Liver (tissue), 3 donors: ENCODE measurements at regions not wholly inside any gene's neighbourhood (a gene's known extent, or its start where the extent isn't known, plus 50 kb on each side); places are given as distances from the start of the nearest gene placed in this dataset.

Experiments used
- JUND ChIP-seq, 2 donors: IDR thresholded peaks; 2 replicates each; pipeline ENCODE4 v1.6.1; 2016; ENCODE audit warnings: antibody characterized with exemption in 2 of 2
- RAD21 ChIP-seq, 2 donors: IDR thresholded peaks; 2 replicates each; pipeline ENCODE4 v1.6.1; 2016; ENCODE audit warnings: antibody characterized with exemption in 2 of 2, mild to moderate bottlenecking in 2 of 2
- TAF1 ChIP-seq: conservative IDR thresholded peaks from 2 replicates; pipeline ENCODE4 v1.6.1; 2016; ENCODE audit warnings: antibody characterized with exemption, mild to moderate bottlenecking
- YY1 ChIP-seq: IDR thresholded peaks from 2 replicates; pipeline ENCODE4 v1.6.1; 2016; ENCODE audit warnings: antibody characterized with exemption, mild to moderate bottlenecking
- TF ChIP-seq, protein P1 (sequence below): fragments of 150-350 bp; IDR thresholded peaks from 2 replicates; pipeline ENCODE4 v1.5.1; 2017; ENCODE audit warnings: improper control_type of control experiment, low read depth, low read length; ENCODE audit not compliant: missing input control
- TF ChIP-seq, protein P2 (sequence below): IDR thresholded peaks from 2 replicates; pipeline ENCODE4 v1.6.1; 2016; ENCODE audit warnings: antibody characterized with exemption
- donor health status: healthy.
- donor health status: healthy.

DNA sequence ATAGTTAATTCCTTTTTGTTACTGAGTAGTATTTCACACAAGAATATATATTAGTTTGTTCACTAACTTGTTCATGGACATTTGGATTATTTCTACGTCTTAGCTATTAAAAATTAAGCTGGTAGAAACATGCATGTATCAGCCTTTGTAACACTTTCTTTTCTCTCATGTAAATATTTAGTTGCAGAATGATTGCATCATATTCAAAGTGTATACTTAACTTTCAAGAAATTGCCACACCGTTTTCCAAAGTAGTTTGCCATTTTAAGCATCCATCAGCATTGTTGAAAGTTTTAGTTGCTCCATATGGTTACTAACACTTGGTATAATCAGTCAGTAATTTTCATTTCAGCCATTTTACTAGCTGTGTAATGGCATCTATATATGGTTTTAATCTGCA is 666.9 kb downstream of the NXPH1 start:
- TF ChIP-seq, protein P1, sequence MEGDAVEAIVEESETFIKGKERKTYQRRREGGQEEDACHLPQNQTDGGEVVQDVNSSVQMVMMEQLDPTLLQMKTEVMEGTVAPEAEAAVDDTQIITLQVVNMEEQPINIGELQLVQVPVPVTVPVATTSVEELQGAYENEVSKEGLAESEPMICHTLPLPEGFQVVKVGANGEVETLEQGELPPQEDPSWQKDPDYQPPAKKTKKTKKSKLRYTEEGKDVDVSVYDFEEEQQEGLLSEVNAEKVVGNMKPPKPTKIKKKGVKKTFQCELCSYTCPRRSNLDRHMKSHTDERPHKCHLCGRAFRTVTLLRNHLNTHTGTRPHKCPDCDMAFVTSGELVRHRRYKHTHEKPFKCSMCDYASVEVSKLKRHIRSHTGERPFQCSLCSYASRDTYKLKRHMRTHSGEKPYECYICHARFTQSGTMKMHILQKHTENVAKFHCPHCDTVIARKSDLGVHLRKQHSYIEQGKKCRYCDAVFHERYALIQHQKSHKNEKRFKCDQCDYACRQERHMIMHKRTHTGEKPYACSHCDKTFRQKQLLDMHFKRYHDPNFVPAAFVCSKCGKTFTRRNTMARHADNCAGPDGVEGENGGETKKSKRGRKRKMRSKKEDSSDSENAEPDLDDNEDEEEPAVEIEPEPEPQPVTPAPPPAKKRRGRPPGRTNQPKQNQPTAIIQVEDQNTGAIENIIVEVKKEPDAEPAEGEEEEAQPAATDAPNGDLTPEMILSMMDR = no peak
- TF ChIP-seq YY1 (peak; percentile 24), RAD21 (IDR thresholded peaks at IDR 0.05) (no peak), TAF1 (no peak), JUND (IDR thresholded peaks at IDR 0.05) (no peak)
- TF ChIP-seq, protein P2, sequence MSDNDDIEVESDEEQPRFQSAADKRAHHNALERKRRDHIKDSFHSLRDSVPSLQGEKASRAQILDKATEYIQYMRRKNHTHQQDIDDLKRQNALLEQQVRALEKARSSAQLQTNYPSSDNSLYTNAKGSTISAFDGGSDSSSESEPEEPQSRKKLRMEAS = no peak
